Urothelium cell line (cell line): ENCODE measurements at regions not wholly inside any gene's neighbourhood (a gene's known extent, or its start where the extent isn't known, plus 50 kb on each side); places are given as distances from the start of the nearest gene placed in this dataset.

Experiments used
- DNase-seq: peaks from one replicate; pipeline ENCODE4 v3.0.0; 2011; ENCODE audit warnings: low spot score, mixed read lengths
- FAIRE-seq: peaks from 2 replicates; lab custom pipeline; 2011; peaks lifted over from hg19 to GRCh38; lab: Jason Lieb, UNC

- DNase-seq (no peak), FAIRE-seq (no peak)
Observed at GRCh38 chr14:35221462-35221861, 70.7 kb upstream of the PSMA6 start.

- FAIRE-seq (no peak), DNase-seq (no peak)
Observed at GRCh38 chr14:35222324-35222723, 69.9 kb upstream of the PSMA6 start.

- DNase-seq (no peak), FAIRE-seq (no peak)
Observed at GRCh38 chr14:35222872-35223466, 69.2 kb upstream of the PSMA6 start.

- no peak for FAIRE-seq
- DNase-seq, result no peak
Observed at GRCh38 chr14:35223927-35224326, 68.3 kb upstream of the PSMA6 start.

GRCh38 chr14:35224615-35225014, 67.6 kb upstream of the PSMA6 start:
- DNase-seq (no peak), FAIRE-seq (no peak)

- FAIRE-seq (no peak), DNase-seq (no peak)
Observed at GRCh38 chr14:35229084-35229791, 62.9 kb upstream of the PSMA6 start.

GRCh38 chr14:35229792-35230089, 62.4 kb upstream of the PSMA6 start:
- no peak for FAIRE-seq
- DNase-seq, result no peak

GRCh38 chr14:35231207-35231760, 60.9 kb upstream of the PSMA6 start:
- no peak for DNase-seq
- FAIRE-seq, result no peak

GRCh38 chr14:35234012-35234805, 58.0 kb upstream of the PSMA6 start:
- no peak for FAIRE-seq
- no peak for DNase-seq

GRCh38 chr14:35235840-35236239, 56.3 kb upstream of the PSMA6 start:
- no peak for FAIRE-seq
- DNase-seq, result no peak

- no peak for DNase-seq
- FAIRE-seq, result no peak
Observed at GRCh38 chr14:35236806-35237205, 55.4 kb upstream of the PSMA6 start.

- no peak for FAIRE-seq
- DNase-seq, result no peak
Observed at GRCh38 chr14:35240231-35240630, 52.0 kb upstream of the PSMA6 start.
